Adrenal gland (tissue), 9 donors: ENCODE measurements at regions not wholly inside any gene's neighbourhood (a gene's known extent, or its start where the extent isn't known, plus 50 kb on each side); places are given as distances from the start of the nearest gene placed in this dataset.

Experiments
- DNase-seq, 7 donors: peaks; one replicate each; pipeline ENCODE4 v3.0.0-alpha.2; 2019 to 2020
- H3K27ac ChIP-seq, 5 donors: fragments of 200-600 bp; sonication (generic) in 4 of 5; 1 replicate in 3 of 5; 2 replicates in 2 of 5; pipeline versions ENCODE4 v1.5.1 to v1.8.0; 2016 to 2020; ENCODE audit warnings: mild to moderate bottlenecking in 1 of 5
- H3K27me3 ChIP-seq: fragments of 200-600 bp; 2 replicates; pipeline ENCODE4 v1.8.0; 2021
- H3K36me3 ChIP-seq, 2 donors: fragments of 200-600 bp; replicated peaks in 1 of 2; 1 replicate in 1 of 2; 2 replicates in 1 of 2; pipeline versions ENCODE4 v1.5.1 to v1.8.0; 2018 to 2022
- H3K4me1 ChIP-seq, 2 donors: fragments of 200-600 bp; replicated peaks in 1 of 2; 1 replicate in 1 of 2; 2 replicates in 1 of 2; pipeline versions ENCODE4 v1.5.1 to v1.8.0; 2018 to 2021
- H3K4me3 ChIP-seq, 4 donors: fragments of 200-600 bp; sonication (generic) in 3 of 4; one replicate each; pipeline ENCODE4 v1.5.1; 2016 to 2018
- H3K9me3 ChIP-seq, 3 donors: fragments of 200-600 bp; sonication (generic) in 1 of 3; replicated peaks in 1 of 3; 1 replicate in 2 of 3; 2 replicates in 1 of 3; pipeline versions ENCODE4 v1.5.1 to v1.8.0; 2016 to 2021
- CTCF ChIP-seq, 6 experiments: fragments of 450-650 bp in 4 of 6; fragments of 200-600 bp in 2 of 6; sonication (generic) in 1 of 6; IDR thresholded peaks; 1 replicate in 5 of 6; 2 replicates in 1 of 6; pipeline versions ENCODE4 v1.5.1 to v1.8.0; 2016 to 2021; ENCODE audit warnings: antibody characterized with exemption in 6 of 6, mild to moderate bottlenecking in 2 of 6, moderate library complexity in 1 of 6
- POLR2A ChIP-seq, 2 donors: fragments of 450-650 bp; IDR thresholded peaks; one replicate each; pipeline ENCODE4 v1.6.1; 2017; ENCODE audit warnings: antibody characterized with exemption in 2 of 2, mild to moderate bottlenecking in 2 of 2, moderate library complexity in 1 of 2
- WGBS, 4 donors: extraction: QIAGEN DNeasy Blood & Tissue Kit in 2 of 4; methylation state at CpG; one replicate each; pipeline versions ENCODE4 v1.1.5 to v1.1.7; 2013 to 2017; 5-methylcytosine and 5-hydroxymethylcytosine counted together
- intact Hi-C, 2 donors: fragments of 100-400 bp; cut with DNase I; formaldehyde crosslinking; loops; one replicate each; pipeline versions ENCODE4 v1.14.1 to v1.15.0; 2022 to 2023
- donor health status: healthy with polysubstance abuse.
- donor health status: Bipolar disorder and iron deficiency.
- donor health status: DM: yes; HTN: yes; CAD: no.
- donor health status: DM: no; HTN: no; CAD: no.
- donor health status: DM: no; HTN: no; CAD: no.

GRCh38 chr10:29078919-29079318, 210.0 kb upstream of the LYZL1 start:
- TF ChIP-seq CTCF (IDR thresholded peaks at IDR 0.05) = no peak
- TF ChIP-seq POLR2A (IDR thresholded peaks at IDR 0.05) = no peak
- 73 to 90% (median 85%) methylated on average over 4 of the region's 4 CpGs for WGBS, 4 donors
- Histone ChIP-seq H3K9me3 (no peaks in the 10 kb centered on the region), H3K27me3 (no peaks in the 10 kb centered on the region), H3K27ac (no peak overlapping the region), H3K4me1 (no peaks in the 10 kb centered on the region), H3K4me3 (no peak overlapping the region), H3K36me3 (no peaks in the 10 kb centered on the region)
- intact Hi-C loops = no loop called here
- no peak for DNase-seq

DNA sequence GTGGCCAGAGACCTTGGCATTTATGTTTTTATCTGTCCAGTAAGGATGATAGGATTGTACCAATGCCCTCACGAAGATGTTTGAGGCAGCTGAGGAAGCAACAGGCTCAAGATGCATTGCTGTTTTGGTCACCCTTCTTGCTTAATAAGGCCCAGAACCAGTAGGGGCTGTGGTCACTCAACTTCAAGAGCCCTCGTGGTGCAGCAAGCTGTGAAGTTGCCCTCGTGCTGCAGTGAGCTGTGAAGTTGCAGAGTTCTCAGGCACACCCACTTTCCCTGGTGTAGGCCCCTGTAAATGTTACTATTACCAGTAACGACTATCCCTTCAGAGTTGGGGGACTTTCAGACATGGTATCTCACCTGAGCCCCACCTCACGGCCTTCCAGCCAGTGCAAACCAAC, 207.6 kb upstream of the LYZL1 start:
- no peaks in the 10 kb centered on the region for H3K9me3 ChIP-seq
- intact Hi-C loops = no loop called here
- DNase-seq = no peak
- H3K36me3 ChIP-seq = no peaks in the 10 kb centered on the region
- no peak for TF ChIP-seq POLR2A (IDR thresholded peaks at IDR 0.05)
- TF ChIP-seq CTCF (IDR thresholded peaks at IDR 0.05) = no peak
- no peaks in the 10 kb centered on the region for H3K27me3 ChIP-seq
- H3K4me3 ChIP-seq = no peak overlapping the region
- no peak overlapping the region for H3K27ac ChIP-seq
- no peaks in the 10 kb centered on the region for H3K4me1 ChIP-seq
- 78 to 81% (median 79%) methylated on average over 5 of the region's 5 CpGs for WGBS, 4 donors

- no peak for TF ChIP-seq POLR2A (IDR thresholded peaks at IDR 0.05)
- TF ChIP-seq CTCF (IDR thresholded peaks at IDR 0.05) = no peak
- no peaks in the 10 kb centered on the region for H3K9me3 ChIP-seq
- H3K4me3 ChIP-seq = no peak overlapping the region
- H3K36me3 ChIP-seq = no peaks in the 10 kb centered on the region
- no peaks in the 10 kb centered on the region for H3K27me3 ChIP-seq
- no peak for DNase-seq
- WGBS, 4 donors = 86 to 92% (median 90%) methylated on average over 6 to 13 of the region's 13 CpGs
- no peak overlapping the region for H3K27ac ChIP-seq
- no peaks in the 10 kb centered on the region for H3K4me1 ChIP-seq
- intact Hi-C loops = no loop called here
Measured at GRCh38 chr10:29081951-29082685, 206.8 kb upstream of the LYZL1 start.

GRCh38 chr10:29083096-29083495, 205.8 kb upstream of the LYZL1 start:
- no peaks in the 10 kb centered on the region for H3K4me1 ChIP-seq
- no peak for DNase-seq
- H3K9me3 ChIP-seq = no peaks in the 10 kb centered on the region
- intact Hi-C loops = no loop called here
- TF ChIP-seq CTCF (IDR thresholded peaks at IDR 0.05) = no peak
- TF ChIP-seq POLR2A (IDR thresholded peaks at IDR 0.05) = no peak
- H3K27ac ChIP-seq = no peak overlapping the region
- no peaks in the 10 kb centered on the region for H3K27me3 ChIP-seq
- H3K36me3 ChIP-seq = no peaks in the 10 kb centered on the region
- no peak overlapping the region for H3K4me3 ChIP-seq
- WGBS, 4 donors = 86 to 92% (median 89%) methylated on average over 3 to 6 of the region's 6 CpGs
